ENCODE measurements at regions not wholly inside any gene's neighbourhood (a gene's known extent, or its start where the extent isn't known, plus 50 kb on each side); places are given as distances from the start of the nearest gene placed in this dataset.

- TF ChIP-seq CTCF (conservative IDR thresholded peaks at IDR 0.05 in 1 of 2, IDR thresholded peaks at IDR 0.05 in 1 of 2; ENCODE audit: extremely low read depth in 1 of 2, insufficient read depth in 1 of 2, low read depth in 1 of 2, low read length in 2 of 2) (no peak), EZH2 (IDR thresholded peaks at IDR 0.05; ENCODE audit: borderline replicate concordance, low read length) (no peak)
Measured at GRCh38 chr11:80625563-80625962, 1184.7 kb upstream of the TENM4 start.

Data from mammary epithelial cell (primary cell).